HCT116 (cell line): ENCODE measurements at regions not wholly inside any gene's neighbourhood (a gene's known extent, or its start where the extent isn't known, plus 50 kb on each side); places are given as distances from the start of the nearest gene placed in this dataset.

Experiments used
- ATAC-seq: fragments of 200-7000 bp; cut with Tn5 transposase; 2 replicates; pipeline ENCODE4 v1.9.1; 2020; ENCODE audit warnings: mild to moderate bottlenecking, moderate library complexity
- BruUV-seq: library from RNA; stranded (reverse); fragments of 400-500 nt; replicated peaks from 2 replicates; lab custom pipeline; 2021; lab: Mats Ljungman, UMichigan
- CTCF ChIA-PET: fragments of 300-600 bp; sonication (Branson Sonifier 250); formaldehyde crosslinking; loops from one replicate; lab custom pipeline; 2021; ENCODE audit warnings: antibody characterized with exemption; lab: Charles Lee
- POLR2A ChIA-PET: fragments of 300-600, 350-600 bp; sonication (Branson Sonifier 250); formaldehyde crosslinking; loops from one replicate; lab custom pipeline; 2021; ENCODE audit warnings: antibody characterized with exemption; lab: Charles Lee
- RAD21 ChIA-PET, 2 experiments: fragments of 300-600 bp; sonication (Branson Sonifier 250); formaldehyde crosslinking; loops; one replicate each; lab custom pipeline; 2023; ENCODE audit warnings: low total read pairs in 2 of 2; ENCODE audit not compliant: uncharacterized antibody in 2 of 2, unreplicated experiment in 2 of 2, low non-redundant PET in 1 of 2; lab: Charles Lee
- DNase-seq: peaks from one replicate; pipeline ENCODE4 v3.0.0-alpha.2; 2010; ENCODE audit warnings: low read depth, low spot score
- H2AFZ ChIP-seq: fragments of 200-600 bp; shearing (Covaris generic), sonication (generic); 2 replicates; pipeline ENCODE4 v1.6.1; 2017; ENCODE audit warnings: low read depth, mixed run types, mixed read lengths, antibody characterized with exemption, low read length; ENCODE audit not compliant: poor library complexity, severe bottlenecking
- H3K27ac ChIP-seq: 2 replicates; pipeline ENCODE4 v1.5.1; 2012; ENCODE audit warnings: low read depth, low read length
- H3K27me3 ChIP-seq: fragments of 200-600 bp; sonication (generic); 2 replicates; pipeline ENCODE4 v1.6.1; 2016; ENCODE audit warnings: mixed run types, low read length, mixed read lengths; ENCODE audit not compliant: insufficient read depth
- H3K36me3 ChIP-seq, 2 experiments: fragments of 200-500 bp in 1 of 2; fragments of 200-600 bp in 1 of 2; sonication (Bioruptor generic) in 1 of 2; sonication (generic) in 1 of 2; 2 replicates each; pipeline versions ENCODE4 v1.5.1 to v1.6.1; 2014 to 2016; ENCODE audit warnings: low read length in 2 of 2, inconsistent platforms in 1 of 2, mixed read lengths in 1 of 2, mixed run types in 1 of 2; ENCODE audit not compliant: insufficient read depth in 2 of 2, control insufficient read depth in 1 of 2
- H3K4me1 ChIP-seq, 2 experiments: fragments of 200-600 bp in 1 of 2; sonication (generic) in 1 of 2; 2 replicates each; pipeline versions ENCODE4 v1.5.1 to v1.6.1; 2012 to 2017; ENCODE audit warnings: low read length in 2 of 2, inconsistent platforms in 1 of 2, mild to moderate bottlenecking in 1 of 2, mixed read lengths in 1 of 2, mixed run types in 1 of 2, moderate library complexity in 1 of 2; ENCODE audit not compliant: insufficient read depth in 2 of 2, control insufficient read depth in 1 of 2
- H3K4me2 ChIP-seq: fragments of 200-600 bp; sonication (generic); 2 replicates; pipeline ENCODE4 v1.6.1; 2017; ENCODE audit warnings: mixed run types, low read length, mixed read lengths
- H3K4me3 ChIP-seq, 2 experiments: fragments of 200-600 bp in 1 of 2; sonication (generic) in 1 of 2; replicated peaks in 1 of 2; 2 replicates each; pipeline ENCODE4 v1.5.1; 2011 to 2016; ENCODE audit warnings: low read length in 2 of 2, control low read depth in 1 of 2, low read depth in 1 of 2, mild to moderate bottlenecking in 1 of 2, mixed read lengths in 1 of 2, mixed run types in 1 of 2
- H3K79me2 ChIP-seq: fragments of 200-600 bp; sonication (generic); 2 replicates; pipeline ENCODE4 v1.6.1; 2017; ENCODE audit warnings: mild to moderate bottlenecking, mixed run types, low read length, moderate library complexity, mixed read lengths; ENCODE audit not compliant: insufficient read depth
- H3K9ac ChIP-seq: fragments of 200-600 bp; sonication (generic); 2 replicates; pipeline ENCODE4 v1.6.1; 2016; ENCODE audit warnings: low read length, mixed read lengths
- H3K9me2 ChIP-seq: fragments of 200-600 bp; sonication (generic), shearing (Covaris generic); 2 replicates; pipeline ENCODE4 v1.6.1; 2017; ENCODE audit warnings: mixed run types, mild to moderate bottlenecking, moderate library complexity; ENCODE audit not compliant: insufficient read depth
- H3K9me3 ChIP-seq, 2 experiments: fragments of 200-500 bp in 1 of 2; fragments of 200-600 bp in 1 of 2; sonication (Bioruptor generic) in 1 of 2; sonication (generic) in 1 of 2; 2 replicates each; pipeline ENCODE4 v1.6.1; 2014 to 2017; ENCODE audit warnings: low read length in 2 of 2, mixed read lengths in 2 of 2, inconsistent platforms in 1 of 2, low read depth in 1 of 2, mild to moderate bottlenecking in 1 of 2, mixed run types in 1 of 2, moderate library complexity in 1 of 2; ENCODE audit not compliant: control insufficient read depth in 1 of 2, insufficient read depth in 1 of 2
- H4K20me1 ChIP-seq: fragments of 200-600 bp; sonication (generic), shearing (Covaris generic); 2 replicates; pipeline ENCODE4 v1.6.1; 2017; ENCODE audit warnings: mixed run types, mild to moderate bottlenecking, moderate library complexity; ENCODE audit not compliant: insufficient read depth
- CEBPB ChIP-seq: IDR thresholded peaks from 2 replicates; pipeline ENCODE4 v1.6.1; 2012; ENCODE audit warnings: low read depth
- EGR1 ChIP-seq: IDR thresholded peaks from 2 replicates; pipeline ENCODE4 v1.6.1; 2012; ENCODE audit warnings: low read depth
- ELF1 ChIP-seq: IDR thresholded peaks from 2 replicates; pipeline ENCODE4 v1.6.1; 2012; ENCODE audit warnings: low read depth, borderline replicate concordance
- EZH2 ChIP-seq: fragments of 200-600 bp; sonication (generic); IDR thresholded peaks from 2 replicates; pipeline ENCODE4 v1.6.1; 2017; ENCODE audit warnings: antibody characterized with exemption, mixed run types
- EZH2phosphoT487 ChIP-seq: fragments of 200-600 bp; IDR thresholded peaks from 2 replicates; pipeline ENCODE4 v1.6.1; 2018; ENCODE audit warnings: antibody characterized with exemption, borderline replicate concordance
- FOSL1 ChIP-seq: IDR thresholded peaks from 2 replicates; pipeline ENCODE4 v1.6.1; 2012; ENCODE audit warnings: low read depth
- JUND ChIP-seq: IDR thresholded peaks from 2 replicates; pipeline ENCODE4 v1.6.1; 2012
- POLR2A ChIP-seq: IDR thresholded peaks from 2 replicates; pipeline ENCODE4 v1.7.0; 2011; ENCODE audit warnings: borderline replicate concordance; ENCODE audit not compliant: insufficient read depth, insufficient read length; ENCODE audit errors: extremely low read depth
- RAD21 ChIP-seq: IDR thresholded peaks from 2 replicates; pipeline ENCODE4 v1.6.1; 2012; ENCODE audit warnings: low read depth, mild to moderate bottlenecking
- SP1 ChIP-seq: IDR thresholded peaks from 2 replicates; pipeline ENCODE4 v1.6.1; 2012; ENCODE audit warnings: low read depth
- SRF ChIP-seq: IDR thresholded peaks from 2 replicates; pipeline ENCODE4 v1.6.1; 2012; ENCODE audit warnings: low read depth
- TCF7L2 ChIP-seq: IDR thresholded peaks from 2 replicates; pipeline ENCODE4 v1.7.0; 2011; ENCODE audit warnings: borderline replicate concordance, inconsistent platforms; ENCODE audit not compliant: insufficient read depth, insufficient read length; ENCODE audit errors: extremely low read depth
- YY1 ChIP-seq: IDR thresholded peaks from 2 replicates; pipeline ENCODE4 v1.6.1; 2011; ENCODE audit warnings: low read length, low read depth, moderate library complexity, mild to moderate bottlenecking; ENCODE audit not compliant: insufficient replicate concordance; ENCODE audit errors: extremely low read depth
- ZFX ChIP-seq: fragments of 450-650 bp; IDR thresholded peaks from 2 replicates; pipeline ENCODE4 v1.6.1; 2017
- ZNF274 ChIP-seq: fragments of 200-500 bp; sonication (Bioruptor generic); IDR thresholded peaks from 2 replicates; pipeline ENCODE4 v1.6.1; 2014; ENCODE audit warnings: mild to moderate bottlenecking, low read depth, low read length, inconsistent platforms
- intact Hi-C: fragments of 100-400 bp; cut with micrococcal nuclease; formaldehyde crosslinking; loops from 2 replicates; pipeline ENCODE4 v1.10.0; 2022
- TF ChIP-seq, protein P1 (sequence below): IDR thresholded peaks from 2 replicates; pipeline ENCODE4 v1.6.1; 2011; ENCODE audit warnings: mild to moderate bottlenecking, low read length, moderate library complexity; ENCODE audit not compliant: insufficient replicate concordance; ENCODE audit errors: extremely low read depth
- TF ChIP-seq, protein P2 (sequence below): IDR thresholded peaks from 2 replicates; pipeline ENCODE4 v1.6.1; 2012; ENCODE audit warnings: low read depth
- TF ChIP-seq, protein P3 (sequence below): IDR thresholded peaks from 2 replicates; pipeline ENCODE4 v1.6.1; 2012

DNA sequence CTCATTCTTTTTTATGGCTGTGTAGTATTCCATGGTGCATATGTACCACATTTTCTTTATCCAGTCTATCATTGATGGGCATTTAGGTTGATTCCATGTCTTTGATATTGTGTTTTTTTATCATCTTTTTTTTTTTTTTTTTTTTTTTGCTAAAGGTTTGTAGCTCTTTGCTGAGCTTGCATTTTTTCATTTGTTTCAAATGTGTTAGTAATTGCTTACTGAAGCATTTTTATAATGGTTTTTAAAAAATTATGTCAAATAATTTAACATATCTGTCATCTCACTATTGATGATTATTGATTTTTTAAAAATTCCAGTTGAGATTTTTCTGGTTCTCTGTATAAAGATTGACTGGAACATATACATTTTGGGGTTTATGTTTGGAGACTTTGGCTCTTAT is 934.6 kb downstream of the TUSC7 start:
- H3K4me1 ChIP-seq, result no peaks in the 10 kb centered on the region
- H3K79me2 ChIP-seq, result no peaks in the 10 kb centered on the region
- no peaks in the 10 kb centered on the region for H3K27me3 ChIP-seq
- DNase-seq (no peak), ATAC-seq (no peak)
- no TSS peak for BruUV-seq
- RAD21 ChIA-PET, result no interaction called here
- POLR2A ChIA-PET, result no interaction called here
- H3K9me3 ChIP-seq, result no peaks in the 10 kb centered on the region
- no peaks in the 10 kb centered on the region for H3K36me3 ChIP-seq
- H3K9ac ChIP-seq, result no peak overlapping the region
- no peak overlapping the region for H3K27ac ChIP-seq
- H3K9me2 ChIP-seq, result no peaks in the 10 kb centered on the region
- TF ChIP-seq SP1 (no peak), CEBPB (no peak), ELF1 (no peak), SRF (no peak), POLR2A (no peak), FOSL1 (no peak), EGR1 (no peak), RAD21 (no peak), YY1 (no peak), ZNF274 (no peak), TCF7L2 (no peak), JUND (no peak), EZH2 (no peak), ZFX (no peak), EZH2phosphoT487 (no peak)
- TF ChIP-seq, protein P1, sequence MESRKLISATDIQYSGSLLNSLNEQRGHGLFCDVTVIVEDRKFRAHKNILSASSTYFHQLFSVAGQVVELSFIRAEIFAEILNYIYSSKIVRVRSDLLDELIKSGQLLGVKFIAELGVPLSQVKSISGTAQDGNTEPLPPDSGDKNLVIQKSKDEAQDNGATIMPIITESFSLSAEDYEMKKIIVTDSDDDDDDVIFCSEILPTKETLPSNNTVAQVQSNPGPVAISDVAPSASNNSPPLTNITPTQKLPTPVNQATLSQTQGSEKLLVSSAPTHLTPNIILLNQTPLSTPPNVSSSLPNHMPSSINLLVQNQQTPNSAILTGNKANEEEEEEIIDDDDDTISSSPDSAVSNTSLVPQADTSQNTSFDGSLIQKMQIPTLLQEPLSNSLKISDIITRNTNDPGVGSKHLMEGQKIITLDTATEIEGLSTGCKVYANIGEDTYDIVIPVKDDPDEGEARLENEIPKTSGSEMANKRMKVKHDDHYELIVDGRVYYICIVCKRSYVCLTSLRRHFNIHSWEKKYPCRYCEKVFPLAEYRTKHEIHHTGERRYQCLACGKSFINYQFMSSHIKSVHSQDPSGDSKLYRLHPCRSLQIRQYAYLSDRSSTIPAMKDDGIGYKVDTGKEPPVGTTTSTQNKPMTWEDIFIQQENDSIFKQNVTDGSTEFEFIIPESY, result no peak
- TF ChIP-seq, protein P2, sequence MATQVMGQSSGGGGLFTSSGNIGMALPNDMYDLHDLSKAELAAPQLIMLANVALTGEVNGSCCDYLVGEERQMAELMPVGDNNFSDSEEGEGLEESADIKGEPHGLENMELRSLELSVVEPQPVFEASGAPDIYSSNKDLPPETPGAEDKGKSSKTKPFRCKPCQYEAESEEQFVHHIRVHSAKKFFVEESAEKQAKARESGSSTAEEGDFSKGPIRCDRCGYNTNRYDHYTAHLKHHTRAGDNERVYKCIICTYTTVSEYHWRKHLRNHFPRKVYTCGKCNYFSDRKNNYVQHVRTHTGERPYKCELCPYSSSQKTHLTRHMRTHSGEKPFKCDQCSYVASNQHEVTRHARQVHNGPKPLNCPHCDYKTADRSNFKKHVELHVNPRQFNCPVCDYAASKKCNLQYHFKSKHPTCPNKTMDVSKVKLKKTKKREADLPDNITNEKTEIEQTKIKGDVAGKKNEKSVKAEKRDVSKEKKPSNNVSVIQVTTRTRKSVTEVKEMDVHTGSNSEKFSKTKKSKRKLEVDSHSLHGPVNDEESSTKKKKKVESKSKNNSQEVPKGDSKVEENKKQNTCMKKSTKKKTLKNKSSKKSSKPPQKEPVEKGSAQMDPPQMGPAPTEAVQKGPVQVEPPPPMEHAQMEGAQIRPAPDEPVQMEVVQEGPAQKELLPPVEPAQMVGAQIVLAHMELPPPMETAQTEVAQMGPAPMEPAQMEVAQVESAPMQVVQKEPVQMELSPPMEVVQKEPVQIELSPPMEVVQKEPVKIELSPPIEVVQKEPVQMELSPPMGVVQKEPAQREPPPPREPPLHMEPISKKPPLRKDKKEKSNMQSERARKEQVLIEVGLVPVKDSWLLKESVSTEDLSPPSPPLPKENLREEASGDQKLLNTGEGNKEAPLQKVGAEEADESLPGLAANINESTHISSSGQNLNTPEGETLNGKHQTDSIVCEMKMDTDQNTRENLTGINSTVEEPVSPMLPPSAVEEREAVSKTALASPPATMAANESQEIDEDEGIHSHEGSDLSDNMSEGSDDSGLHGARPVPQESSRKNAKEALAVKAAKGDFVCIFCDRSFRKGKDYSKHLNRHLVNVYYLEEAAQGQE, result no peak
- TF ChIP-seq, protein P3, sequence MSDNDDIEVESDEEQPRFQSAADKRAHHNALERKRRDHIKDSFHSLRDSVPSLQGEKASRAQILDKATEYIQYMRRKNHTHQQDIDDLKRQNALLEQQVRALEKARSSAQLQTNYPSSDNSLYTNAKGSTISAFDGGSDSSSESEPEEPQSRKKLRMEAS, result no peak
- H3K4me3 ChIP-seq, result no peak overlapping the region
- H4K20me1 ChIP-seq, result no peaks in the 10 kb centered on the region
- intact Hi-C loops, result no loop called here
- CTCF ChIA-PET, result no interaction called here
- H3K4me2 ChIP-seq, result no peak overlapping the region
- no peak overlapping the region for H2AFZ ChIP-seq
